HCT116 (cell line): ENCODE measurements at regions not wholly inside any gene's neighbourhood (a gene's known extent, or its start where the extent isn't known, plus 50 kb on each side); places are given as distances from the start of the nearest gene placed in this dataset.

Source experiments
- ATAC-seq: fragments of 200-7000 bp; cut with Tn5 transposase; 2 replicates; pipeline ENCODE4 v1.9.1; 2020; ENCODE audit warnings: mild to moderate bottlenecking, moderate library complexity
- BruUV-seq: library from RNA; stranded (reverse); fragments of 400-500 nt; replicated peaks from 2 replicates; lab custom pipeline; 2021; lab: Mats Ljungman, UMichigan
- CTCF ChIA-PET: fragments of 300-600 bp; sonication (Branson Sonifier 250); formaldehyde crosslinking; loops from one replicate; lab custom pipeline; 2021; ENCODE audit warnings: antibody characterized with exemption; lab: Charles Lee
- POLR2A ChIA-PET: fragments of 300-600, 350-600 bp; sonication (Branson Sonifier 250); formaldehyde crosslinking; loops from one replicate; lab custom pipeline; 2021; ENCODE audit warnings: antibody characterized with exemption; lab: Charles Lee
- RAD21 ChIA-PET, 2 experiments: fragments of 300-600 bp; sonication (Branson Sonifier 250); formaldehyde crosslinking; loops; one replicate each; lab custom pipeline; 2023; ENCODE audit warnings: low total read pairs in 2 of 2; ENCODE audit not compliant: uncharacterized antibody in 2 of 2, unreplicated experiment in 2 of 2, low non-redundant PET in 1 of 2; lab: Charles Lee
- DNase-seq: peaks from one replicate; pipeline ENCODE4 v3.0.0-alpha.2; 2010; ENCODE audit warnings: low read depth, low spot score
- H2AFZ ChIP-seq: fragments of 200-600 bp; shearing (Covaris generic), sonication (generic); 2 replicates; pipeline ENCODE4 v1.6.1; 2017; ENCODE audit warnings: low read depth, mixed run types, mixed read lengths, antibody characterized with exemption, low read length; ENCODE audit not compliant: poor library complexity, severe bottlenecking
- H3K27ac ChIP-seq: 2 replicates; pipeline ENCODE4 v1.5.1; 2012; ENCODE audit warnings: low read depth, low read length
- H3K27me3 ChIP-seq: fragments of 200-600 bp; sonication (generic); 2 replicates; pipeline ENCODE4 v1.6.1; 2016; ENCODE audit warnings: mixed run types, low read length, mixed read lengths; ENCODE audit not compliant: insufficient read depth
- H3K36me3 ChIP-seq, 2 experiments: fragments of 200-500 bp in 1 of 2; fragments of 200-600 bp in 1 of 2; sonication (Bioruptor generic) in 1 of 2; sonication (generic) in 1 of 2; 2 replicates each; pipeline versions ENCODE4 v1.5.1 to v1.6.1; 2014 to 2016; ENCODE audit warnings: low read length in 2 of 2, inconsistent platforms in 1 of 2, mixed read lengths in 1 of 2, mixed run types in 1 of 2; ENCODE audit not compliant: insufficient read depth in 2 of 2, control insufficient read depth in 1 of 2
- H3K4me1 ChIP-seq, 2 experiments: fragments of 200-600 bp in 1 of 2; sonication (generic) in 1 of 2; 2 replicates each; pipeline versions ENCODE4 v1.5.1 to v1.6.1; 2012 to 2017; ENCODE audit warnings: low read length in 2 of 2, inconsistent platforms in 1 of 2, mild to moderate bottlenecking in 1 of 2, mixed read lengths in 1 of 2, mixed run types in 1 of 2, moderate library complexity in 1 of 2; ENCODE audit not compliant: insufficient read depth in 2 of 2, control insufficient read depth in 1 of 2
- H3K4me2 ChIP-seq: fragments of 200-600 bp; sonication (generic); 2 replicates; pipeline ENCODE4 v1.6.1; 2017; ENCODE audit warnings: mixed run types, low read length, mixed read lengths
- H3K4me3 ChIP-seq, 2 experiments: fragments of 200-600 bp in 1 of 2; sonication (generic) in 1 of 2; replicated peaks in 1 of 2; 2 replicates each; pipeline ENCODE4 v1.5.1; 2011 to 2016; ENCODE audit warnings: low read length in 2 of 2, control low read depth in 1 of 2, low read depth in 1 of 2, mild to moderate bottlenecking in 1 of 2, mixed read lengths in 1 of 2, mixed run types in 1 of 2
- H3K79me2 ChIP-seq: fragments of 200-600 bp; sonication (generic); 2 replicates; pipeline ENCODE4 v1.6.1; 2017; ENCODE audit warnings: mild to moderate bottlenecking, mixed run types, low read length, moderate library complexity, mixed read lengths; ENCODE audit not compliant: insufficient read depth
- H3K9ac ChIP-seq: fragments of 200-600 bp; sonication (generic); 2 replicates; pipeline ENCODE4 v1.6.1; 2016; ENCODE audit warnings: low read length, mixed read lengths
- H3K9me2 ChIP-seq: fragments of 200-600 bp; sonication (generic), shearing (Covaris generic); 2 replicates; pipeline ENCODE4 v1.6.1; 2017; ENCODE audit warnings: mixed run types, mild to moderate bottlenecking, moderate library complexity; ENCODE audit not compliant: insufficient read depth
- H3K9me3 ChIP-seq, 2 experiments: fragments of 200-500 bp in 1 of 2; fragments of 200-600 bp in 1 of 2; sonication (Bioruptor generic) in 1 of 2; sonication (generic) in 1 of 2; 2 replicates each; pipeline ENCODE4 v1.6.1; 2014 to 2017; ENCODE audit warnings: low read length in 2 of 2, mixed read lengths in 2 of 2, inconsistent platforms in 1 of 2, low read depth in 1 of 2, mild to moderate bottlenecking in 1 of 2, mixed run types in 1 of 2, moderate library complexity in 1 of 2; ENCODE audit not compliant: control insufficient read depth in 1 of 2, insufficient read depth in 1 of 2
- H4K20me1 ChIP-seq: fragments of 200-600 bp; sonication (generic), shearing (Covaris generic); 2 replicates; pipeline ENCODE4 v1.6.1; 2017; ENCODE audit warnings: mixed run types, mild to moderate bottlenecking, moderate library complexity; ENCODE audit not compliant: insufficient read depth
- CBX3 ChIP-seq: IDR thresholded peaks from 2 replicates; pipeline ENCODE4 v1.6.1; 2012; ENCODE audit warnings: low read depth
- CEBPB ChIP-seq: IDR thresholded peaks from 2 replicates; pipeline ENCODE4 v1.6.1; 2012; ENCODE audit warnings: low read depth
- CTCF ChIP-seq, 3 experiments: fragments of 200-600 bp in 1 of 3; sonication (generic) in 1 of 3; IDR thresholded peaks in 2 of 3; conservative IDR thresholded peaks in 1 of 3; 2 replicates each; pipeline ENCODE4 v1.5.1; 2012 to 2017; ENCODE audit warnings: low read depth in 2 of 3, low read length in 2 of 3, antibody characterized with exemption in 1 of 3, borderline replicate concordance in 1 of 3, control low read depth in 1 of 3, mild to moderate bottlenecking in 1 of 3, mixed read lengths in 1 of 3, mixed run types in 1 of 3, moderate library complexity in 1 of 3; ENCODE audit not compliant: insufficient read depth in 1 of 3
- EGR1 ChIP-seq: IDR thresholded peaks from 2 replicates; pipeline ENCODE4 v1.6.1; 2012; ENCODE audit warnings: low read depth
- ELF1 ChIP-seq: IDR thresholded peaks from 2 replicates; pipeline ENCODE4 v1.6.1; 2012; ENCODE audit warnings: low read depth, borderline replicate concordance
- EZH2 ChIP-seq: fragments of 200-600 bp; sonication (generic); IDR thresholded peaks from 2 replicates; pipeline ENCODE4 v1.6.1; 2017; ENCODE audit warnings: antibody characterized with exemption, mixed run types
- EZH2phosphoT487 ChIP-seq: fragments of 200-600 bp; IDR thresholded peaks from 2 replicates; pipeline ENCODE4 v1.6.1; 2018; ENCODE audit warnings: antibody characterized with exemption, borderline replicate concordance
- FOSL1 ChIP-seq: IDR thresholded peaks from 2 replicates; pipeline ENCODE4 v1.6.1; 2012; ENCODE audit warnings: low read depth
- JUND ChIP-seq: IDR thresholded peaks from 2 replicates; pipeline ENCODE4 v1.6.1; 2012
- POLR2A ChIP-seq: IDR thresholded peaks from 2 replicates; pipeline ENCODE4 v1.7.0; 2011; ENCODE audit warnings: borderline replicate concordance; ENCODE audit not compliant: insufficient read depth, insufficient read length; ENCODE audit errors: extremely low read depth
- POLR2AphosphoS5 ChIP-seq: IDR thresholded peaks from 2 replicates; pipeline ENCODE4 v1.6.1; 2011; ENCODE audit warnings: mild to moderate bottlenecking, low read depth, low read length, moderate library complexity
- REST ChIP-seq: IDR thresholded peaks from 2 replicates; pipeline ENCODE4 v1.6.1; 2012; ENCODE audit warnings: low read depth
- SIN3A ChIP-seq: IDR thresholded peaks from 2 replicates; pipeline ENCODE4 v1.6.1; 2012; ENCODE audit warnings: low read depth
- SP1 ChIP-seq: IDR thresholded peaks from 2 replicates; pipeline ENCODE4 v1.6.1; 2012; ENCODE audit warnings: low read depth
- SRF ChIP-seq: IDR thresholded peaks from 2 replicates; pipeline ENCODE4 v1.6.1; 2012; ENCODE audit warnings: low read depth
- YY1 ChIP-seq: IDR thresholded peaks from 2 replicates; pipeline ENCODE4 v1.6.1; 2011; ENCODE audit warnings: low read length, low read depth, moderate library complexity, mild to moderate bottlenecking; ENCODE audit not compliant: insufficient replicate concordance; ENCODE audit errors: extremely low read depth
- ZFX ChIP-seq: fragments of 450-650 bp; IDR thresholded peaks from 2 replicates; pipeline ENCODE4 v1.6.1; 2017
- ZNF274 ChIP-seq: fragments of 200-500 bp; sonication (Bioruptor generic); IDR thresholded peaks from 2 replicates; pipeline ENCODE4 v1.6.1; 2014; ENCODE audit warnings: mild to moderate bottlenecking, low read depth, low read length, inconsistent platforms
- intact Hi-C: fragments of 100-400 bp; cut with micrococcal nuclease; formaldehyde crosslinking; loops from 2 replicates; pipeline ENCODE4 v1.10.0; 2022
- TF ChIP-seq, protein P1 (sequence below): IDR thresholded peaks from 2 replicates; pipeline ENCODE4 v1.6.1; 2012
- TF ChIP-seq, protein P2 (sequence below): IDR thresholded peaks from 2 replicates; pipeline ENCODE4 v1.6.1; 2011; ENCODE audit warnings: mild to moderate bottlenecking, low read length, moderate library complexity; ENCODE audit not compliant: insufficient replicate concordance; ENCODE audit errors: extremely low read depth

GRCh38 chr21:27112186-27112585 is 145.3 kb upstream of the ADAMTS5 start (continued):
- TF ChIP-seq ZFX (no peak), FOSL1 (no peak), EGR1 (no peak), YY1 (no peak), REST (no peak), CEBPB (no peak), POLR2AphosphoS5 (no peak)

- Histone ChIP-seq H3K27me3 (no peaks in the 10 kb centered on the region), H3K9ac (no peak overlapping the region), H3K79me2 (no peaks in the 10 kb centered on the region), H3K9me2 (no peaks in the 10 kb centered on the region), H2AFZ (no peak overlapping the region), H3K4me2 (no peak overlapping the region), H4K20me1 (no peaks in the 10 kb centered on the region), H3K36me3 (no peaks in the 10 kb centered on the region), H3K27ac (no peak overlapping the region), H3K4me1 (no peaks in the 10 kb centered on the region), H3K9me3 (peaks cover 10 to 30% of the 10 kb centered on the region in 2 experiments; a peak in 2 of 4 replicates), H3K4me3 (no peak overlapping the region)
- POLR2A ChIA-PET, result no interaction called here
- BruUV-seq, result no TSS peak
- intact Hi-C loops, result no loop called here
- no peak for DNase-seq
- RAD21 ChIA-PET, result no interaction called here
- CTCF ChIA-PET, result no interaction called here
- no peak for ATAC-seq
- no peak for TF ChIP-seq YY1
- TF ChIP-seq, protein P1, sequence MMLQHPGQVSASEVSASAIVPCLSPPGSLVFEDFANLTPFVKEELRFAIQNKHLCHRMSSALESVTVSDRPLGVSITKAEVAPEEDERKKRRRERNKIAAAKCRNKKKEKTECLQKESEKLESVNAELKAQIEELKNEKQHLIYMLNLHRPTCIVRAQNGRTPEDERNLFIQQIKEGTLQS, result no peak
- no peak for TF ChIP-seq JUND
- TF ChIP-seq, protein P2, sequence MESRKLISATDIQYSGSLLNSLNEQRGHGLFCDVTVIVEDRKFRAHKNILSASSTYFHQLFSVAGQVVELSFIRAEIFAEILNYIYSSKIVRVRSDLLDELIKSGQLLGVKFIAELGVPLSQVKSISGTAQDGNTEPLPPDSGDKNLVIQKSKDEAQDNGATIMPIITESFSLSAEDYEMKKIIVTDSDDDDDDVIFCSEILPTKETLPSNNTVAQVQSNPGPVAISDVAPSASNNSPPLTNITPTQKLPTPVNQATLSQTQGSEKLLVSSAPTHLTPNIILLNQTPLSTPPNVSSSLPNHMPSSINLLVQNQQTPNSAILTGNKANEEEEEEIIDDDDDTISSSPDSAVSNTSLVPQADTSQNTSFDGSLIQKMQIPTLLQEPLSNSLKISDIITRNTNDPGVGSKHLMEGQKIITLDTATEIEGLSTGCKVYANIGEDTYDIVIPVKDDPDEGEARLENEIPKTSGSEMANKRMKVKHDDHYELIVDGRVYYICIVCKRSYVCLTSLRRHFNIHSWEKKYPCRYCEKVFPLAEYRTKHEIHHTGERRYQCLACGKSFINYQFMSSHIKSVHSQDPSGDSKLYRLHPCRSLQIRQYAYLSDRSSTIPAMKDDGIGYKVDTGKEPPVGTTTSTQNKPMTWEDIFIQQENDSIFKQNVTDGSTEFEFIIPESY, result no peak
- no peak for TF ChIP-seq CBX3
- no peak for TF ChIP-seq SIN3A
- TF ChIP-seq ELF1, result no peak
- no peak for TF ChIP-seq CTCF (IDR thresholded peaks at IDR 0.05 in 2 of 3, conservative IDR thresholded peaks at IDR 0.05 in 1 of 3; ENCODE audit: borderline replicate concordance in 1 of 3, insufficient read depth in 1 of 3, low read depth in 2 of 3, low read length in 2 of 3)
- TF ChIP-seq POLR2AphosphoS5, result no peak
- TF ChIP-seq SRF, result no peak
- TF ChIP-seq POLR2A, result no peak
- no peak for TF ChIP-seq ZNF274
- TF ChIP-seq EZH2, result no peak
- TF ChIP-seq SP1, result no peak
- TF ChIP-seq EZH2phosphoT487, result no peak
- TF ChIP-seq CEBPB, result no peak
Measured at GRCh38 chr21:27110956-27111355, 144.1 kb upstream of the ADAMTS5 start.
